Calu3 (cell line): ENCODE measurements at regions not wholly inside any gene's neighbourhood (a gene's known extent, or its start where the extent isn't known, plus 50 kb on each side); places are given as distances from the start of the nearest gene placed in this dataset.
"Not testable (repeated sequence)": the region's sequence is repeated elsewhere in the genome, so short reads cannot be mapped to it uniquely, and the experiment has no call there.

ENCODE experiments used
- BruUV-seq: library from RNA; stranded (reverse); fragments of 400-500 nt; replicated peaks from 2 replicates; lab custom pipeline; 2021; lab: Mats Ljungman, UMichigan
- CTCF ChIA-PET: fragments of 300-600 bp; sonication (Branson Sonifier 250); formaldehyde crosslinking; loops from one replicate; lab custom pipeline; 2022; ENCODE audit warnings: antibody characterized with exemption; lab: Charles Lee
- DNase-seq: peaks from one replicate; pipeline ENCODE4 v3.0.0; 2022
- H3K27ac Mint-ChIP-seq: one replicate; pipeline ENCODE4 v1.8.0; 2022; ENCODE audit warnings: mixed read lengths; ENCODE audit not compliant: unreplicated experiment
- H3K27me3 Mint-ChIP-seq: one replicate; pipeline ENCODE4 v1.8.0; 2022; ENCODE audit warnings: mixed read lengths; ENCODE audit not compliant: unreplicated experiment
- H3K36me3 Mint-ChIP-seq: one replicate; pipeline ENCODE4 v1.8.0; 2022; ENCODE audit warnings: mild to moderate bottlenecking, moderate library complexity, mixed read lengths; ENCODE audit not compliant: insufficient read depth, unreplicated experiment
- H3K4me1 Mint-ChIP-seq: one replicate; pipeline ENCODE4 v1.8.0; 2022; ENCODE audit warnings: mild to moderate bottlenecking, low read depth, mixed read lengths; ENCODE audit not compliant: unreplicated experiment
- H3K4me3 Mint-ChIP-seq: one replicate; pipeline ENCODE4 v1.8.0; 2022; ENCODE audit warnings: mild to moderate bottlenecking, low read depth, moderate library complexity, mixed read lengths; ENCODE audit not compliant: unreplicated experiment
- H3K9me3 Mint-ChIP-seq: one replicate; pipeline ENCODE4 v1.8.0; 2022; ENCODE audit warnings: low read depth, mixed read lengths; ENCODE audit not compliant: unreplicated experiment
- intact Hi-C: fragments of 100-400 bp; cut with micrococcal nuclease; formaldehyde crosslinking; loops from one replicate; pipeline ENCODE4 v1.10.0; 2022; ENCODE audit not compliant: unreplicated experiment

DNA sequence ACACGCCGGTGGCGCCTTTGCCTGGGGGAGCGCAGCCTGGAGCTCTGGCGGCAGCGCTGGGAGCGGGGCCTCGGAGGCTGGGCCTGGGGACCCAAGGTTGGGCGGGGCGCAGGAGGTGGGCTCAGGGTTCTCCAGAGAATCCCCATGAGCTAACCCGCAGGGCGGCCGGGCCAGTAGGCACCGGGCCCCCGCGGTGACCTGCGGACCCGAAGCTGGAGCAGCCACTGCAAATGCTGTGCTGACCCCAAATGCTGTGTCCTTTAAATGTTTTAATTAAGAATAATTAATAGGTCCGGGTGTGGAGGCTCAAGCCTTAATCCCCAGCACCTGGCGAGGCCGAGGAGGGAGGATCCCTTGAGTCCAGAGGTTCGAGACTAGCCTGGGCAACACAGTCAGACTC, 132.2 kb downstream of the POTEH start:
- intact Hi-C loops, CTCF ChIA-PET, H3K27ac Mint-ChIP-seq, H3K36me3 Mint-ChIP-seq, H3K27me3 Mint-ChIP-seq, H3K4me1 Mint-ChIP-seq, BruUV-seq, H3K4me3 Mint-ChIP-seq, DNase-seq, H3K9me3 Mint-ChIP-seq: not testable (repeated sequence)

DNA sequence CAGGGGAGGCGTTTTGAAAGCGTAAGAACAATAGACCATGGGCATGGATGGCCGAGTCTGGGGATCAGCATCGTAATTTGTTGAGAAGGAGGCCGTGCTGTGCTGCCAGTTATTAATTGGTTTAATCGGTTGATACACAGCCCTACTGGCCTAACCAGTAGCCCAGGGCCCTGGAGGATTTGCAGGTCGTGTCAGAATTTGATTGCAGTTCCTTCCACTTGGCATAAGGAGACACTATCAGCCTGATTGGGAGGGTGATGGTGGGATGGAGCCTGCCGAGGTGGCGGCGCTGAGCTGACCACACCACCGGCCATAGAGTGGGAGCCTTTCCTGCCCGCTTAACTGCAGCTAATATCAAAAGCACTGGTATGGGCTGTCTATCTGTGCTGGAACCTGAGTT, 133.4 kb downstream of the POTEH start:
- H3K4me1 Mint-ChIP-seq, BruUV-seq, DNase-seq, H3K9me3 Mint-ChIP-seq, H3K36me3 Mint-ChIP-seq, H3K4me3 Mint-ChIP-seq, H3K27me3 Mint-ChIP-seq, CTCF ChIA-PET, H3K27ac Mint-ChIP-seq, intact Hi-C loops: not testable (repeated sequence)

DNA sequence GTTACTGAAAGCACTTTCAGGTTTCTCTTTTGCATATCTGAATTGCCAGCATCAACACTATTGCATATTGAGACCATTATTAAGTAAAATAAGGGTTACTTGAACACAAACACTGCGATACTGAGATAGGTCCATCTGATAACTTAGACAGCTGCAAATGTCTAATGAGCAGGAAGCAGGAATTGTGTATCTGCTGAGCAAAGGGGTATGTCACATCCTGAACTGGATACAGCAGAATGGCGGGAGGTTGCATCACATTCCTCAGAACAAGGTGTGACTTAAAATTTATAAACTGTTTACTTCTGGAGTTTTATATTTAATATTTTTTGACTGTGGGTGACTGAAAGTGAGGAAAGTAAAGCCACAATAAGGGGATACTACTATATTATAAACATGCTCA, 142.4 kb downstream of the POTEH start:
- CTCF ChIA-PET, H3K27me3 Mint-ChIP-seq, intact Hi-C loops, H3K4me3 Mint-ChIP-seq, H3K36me3 Mint-ChIP-seq, H3K4me1 Mint-ChIP-seq, H3K9me3 Mint-ChIP-seq, DNase-seq, H3K27ac Mint-ChIP-seq, BruUV-seq: not testable (repeated sequence)

DNA sequence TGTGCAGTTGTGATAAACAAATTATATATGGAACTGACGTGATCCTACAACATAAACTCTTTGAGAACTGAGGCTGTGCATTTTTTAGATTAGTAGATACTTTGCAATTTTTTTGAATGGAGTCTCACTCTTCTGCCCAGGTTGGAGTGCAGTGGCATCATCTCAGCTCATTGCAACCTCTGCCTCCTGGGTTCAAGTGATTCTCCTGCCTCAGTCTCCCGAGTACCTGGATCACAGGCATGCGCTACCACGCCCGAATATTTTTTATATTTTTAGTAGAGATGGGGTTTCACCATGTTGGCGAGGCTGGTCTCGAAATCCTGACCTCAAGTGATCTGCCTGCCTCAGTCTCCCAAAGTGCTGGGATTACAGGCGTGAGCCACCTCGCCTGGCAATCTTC, 145.9 kb downstream of the POTEH start:
- H3K4me3 Mint-ChIP-seq, H3K4me1 Mint-ChIP-seq, DNase-seq, H3K9me3 Mint-ChIP-seq, BruUV-seq, H3K27me3 Mint-ChIP-seq, intact Hi-C loops, H3K27ac Mint-ChIP-seq, H3K36me3 Mint-ChIP-seq, CTCF ChIA-PET: not testable (repeated sequence)

DNA sequence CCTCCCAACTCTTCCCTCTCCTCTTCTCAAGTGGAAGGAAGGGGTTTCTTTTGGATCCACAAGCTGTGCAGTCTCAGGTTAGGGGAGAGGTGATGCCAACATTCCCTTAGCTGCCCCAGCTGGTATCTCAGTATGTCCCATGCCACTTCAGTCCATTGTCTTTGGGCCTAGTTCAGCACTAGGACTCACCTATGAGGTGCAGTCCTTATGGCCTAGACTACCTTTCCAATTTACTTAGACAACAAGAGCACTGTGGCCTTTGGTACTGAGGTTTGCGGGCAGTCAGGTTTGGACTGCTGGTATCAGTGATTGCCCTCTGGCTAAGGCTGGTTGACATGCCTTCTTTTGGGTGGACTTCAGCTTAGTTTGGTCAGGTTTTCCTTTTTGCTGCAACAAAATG, 159.9 kb downstream of the POTEH start:
- CTCF ChIA-PET, H3K27me3 Mint-ChIP-seq, intact Hi-C loops: not testable (repeated sequence)

DNA sequence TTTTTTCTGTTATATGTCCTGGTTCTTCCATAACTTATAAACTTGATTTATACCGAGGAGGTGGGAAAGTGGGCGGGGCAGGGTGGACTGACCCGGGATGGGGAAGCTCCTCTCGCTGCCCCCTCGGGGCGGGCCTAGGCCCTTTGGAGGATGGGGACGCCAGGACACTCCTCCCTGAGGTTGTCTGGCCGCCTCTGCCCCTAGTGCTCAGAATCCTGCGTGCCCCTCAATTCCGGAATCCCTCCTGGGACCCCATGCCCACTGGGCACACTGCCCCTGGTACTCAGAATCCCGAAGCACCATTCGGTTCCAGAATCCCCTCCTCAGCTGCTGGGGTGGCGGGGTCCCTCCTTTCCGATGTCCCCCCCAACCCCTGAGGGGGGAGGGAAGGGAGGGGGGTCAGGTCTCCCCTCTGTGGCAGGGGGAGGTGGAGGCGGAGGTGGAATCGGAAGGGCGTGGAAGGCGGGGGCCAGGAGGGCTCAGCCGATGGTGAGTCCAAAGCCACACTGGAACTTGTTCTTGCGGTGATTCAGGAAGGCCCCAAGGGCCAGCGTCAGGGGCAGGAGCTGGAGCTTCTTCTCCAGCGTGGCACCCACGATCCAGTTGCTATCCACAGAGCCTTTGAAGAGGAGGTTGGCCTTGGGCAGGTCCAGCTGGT, 164.0 kb downstream of the POTEH start:
- BruUV-seq, H3K4me1 Mint-ChIP-seq, CTCF ChIA-PET, H3K4me3 Mint-ChIP-seq, DNase-seq, H3K27ac Mint-ChIP-seq, H3K27me3 Mint-ChIP-seq, H3K36me3 Mint-ChIP-seq, H3K9me3 Mint-ChIP-seq, intact Hi-C loops: not testable (repeated sequence)

More for the DNA sequence above, 159.9 kb downstream of the POTEH start:
- H3K9me3 Mint-ChIP-seq, H3K4me3 Mint-ChIP-seq, H3K4me1 Mint-ChIP-seq, DNase-seq, H3K27ac Mint-ChIP-seq, BruUV-seq, H3K36me3 Mint-ChIP-seq: not testable (repeated sequence)

DNA sequence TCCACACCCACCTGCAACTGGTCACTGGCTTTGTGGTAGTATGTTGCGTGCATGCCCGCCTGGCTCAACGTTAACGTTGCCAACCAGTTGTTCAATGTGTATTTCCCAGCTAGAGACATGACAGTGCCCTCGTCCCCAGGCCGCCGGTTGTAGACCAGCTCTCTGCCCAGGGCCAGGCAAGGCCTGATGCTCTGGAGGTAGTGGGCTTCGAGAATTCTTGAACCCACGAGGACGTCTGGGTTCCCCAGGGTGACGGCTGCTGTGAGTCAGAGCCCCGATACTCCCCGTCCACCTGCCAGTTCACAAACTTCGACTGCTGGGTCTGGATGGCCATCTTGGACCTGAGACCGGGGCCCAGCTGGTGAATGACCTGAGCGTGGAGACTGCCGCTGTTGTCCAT, 164.6 kb downstream of the POTEH start:
- H3K36me3 Mint-ChIP-seq, CTCF ChIA-PET, H3K4me3 Mint-ChIP-seq, H3K4me1 Mint-ChIP-seq, BruUV-seq, H3K27me3 Mint-ChIP-seq, H3K27ac Mint-ChIP-seq, DNase-seq, intact Hi-C loops, H3K9me3 Mint-ChIP-seq: not testable (repeated sequence)

DNA sequence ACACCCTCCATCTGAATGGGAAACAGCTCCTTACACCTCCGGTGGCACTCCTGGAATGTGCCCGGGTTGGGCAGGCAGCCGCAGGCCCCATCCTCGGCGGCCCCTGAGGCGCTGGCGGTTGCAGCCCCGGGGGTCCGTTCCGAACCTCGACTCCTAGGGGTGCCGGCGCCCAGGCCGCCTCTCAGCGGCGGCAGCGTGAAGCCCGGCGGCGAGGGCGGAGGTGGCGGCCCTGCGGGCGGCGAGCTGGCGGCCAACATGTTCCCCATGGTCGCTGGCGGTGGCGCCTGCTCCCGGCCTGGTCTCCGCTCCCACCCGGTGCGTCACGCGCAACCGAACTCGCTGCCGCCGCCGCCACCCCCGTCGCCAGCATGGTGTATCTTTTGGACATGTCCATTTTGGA, 165.2 kb downstream of the POTEH start:
- CTCF ChIA-PET, H3K4me3 Mint-ChIP-seq, BruUV-seq, DNase-seq, H3K27me3 Mint-ChIP-seq, H3K9me3 Mint-ChIP-seq, intact Hi-C loops, H3K4me1 Mint-ChIP-seq, H3K36me3 Mint-ChIP-seq, H3K27ac Mint-ChIP-seq: not testable (repeated sequence)

DNA sequence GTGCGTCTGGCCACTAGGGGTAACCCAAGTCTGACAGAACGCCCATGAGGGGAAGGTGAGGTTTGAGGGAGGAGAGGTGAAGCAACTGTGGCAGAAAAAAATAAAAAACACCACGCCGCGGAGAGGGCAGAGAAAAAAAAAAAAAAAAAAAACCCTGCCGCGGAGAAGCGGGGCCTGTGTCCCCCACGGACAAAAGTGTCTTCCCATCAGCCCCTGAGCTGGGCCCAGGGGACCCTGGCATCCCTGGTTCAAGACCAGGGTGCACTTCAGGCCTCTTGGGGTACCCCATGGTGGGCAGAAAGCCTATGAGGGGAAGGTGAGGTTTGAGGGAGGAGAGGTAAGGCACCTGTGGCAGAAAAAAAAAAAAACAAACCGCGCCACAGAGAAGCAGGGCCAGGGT, 191.1 kb downstream of the POTEH start:
- CTCF ChIA-PET, H3K9me3 Mint-ChIP-seq, BruUV-seq, H3K27ac Mint-ChIP-seq, H3K4me3 Mint-ChIP-seq, intact Hi-C loops, H3K27me3 Mint-ChIP-seq, H3K4me1 Mint-ChIP-seq, DNase-seq, H3K36me3 Mint-ChIP-seq: not testable (repeated sequence)

DNA sequence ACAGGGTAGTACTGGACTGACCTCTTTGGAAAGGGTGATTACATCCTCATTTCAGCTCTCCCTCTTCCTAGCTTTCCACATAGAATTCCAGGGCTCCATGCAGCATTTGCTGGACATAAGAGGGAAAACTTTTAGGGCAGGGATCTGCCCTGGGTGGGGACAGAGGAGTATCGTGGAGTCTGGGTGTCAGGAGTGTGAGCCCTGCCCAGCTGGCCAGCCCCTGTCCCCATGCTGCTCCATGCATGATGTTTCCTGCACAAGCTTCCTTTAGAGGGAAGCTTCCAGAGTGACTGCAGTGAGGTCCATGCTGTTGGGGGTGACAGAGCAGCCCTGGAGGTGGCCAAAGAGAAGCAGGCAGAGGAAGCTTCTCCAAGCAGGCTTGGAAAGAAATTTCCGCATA, 214.5 kb downstream of the POTEH start:
- BruUV-seq, DNase-seq, intact Hi-C loops, H3K9me3 Mint-ChIP-seq, H3K27ac Mint-ChIP-seq, H3K4me3 Mint-ChIP-seq, H3K4me1 Mint-ChIP-seq, H3K36me3 Mint-ChIP-seq, CTCF ChIA-PET, H3K27me3 Mint-ChIP-seq: not testable (repeated sequence)
